K562 (cell line): ENCODE measurements at regions not wholly inside any gene's neighbourhood (a gene's known extent, or its start where the extent isn't known, plus 50 kb on each side); places are given as distances from the start of the nearest gene placed in this dataset.

Source experiments
- BRF2 ChIP-seq: IDR thresholded peaks from 3 replicates; pipeline ENCODE4 v1.6.1; 2011; ENCODE audit warnings: borderline replicate concordance, mild to moderate bottlenecking; ENCODE audit not compliant: insufficient read length, insufficient read depth
- CBFA2T2 ChIP-seq: fragments of 450-650 bp; conservative IDR thresholded peaks from 2 replicates; pipeline ENCODE4 v1.6.1; 2017; ENCODE audit warnings: mild to moderate bottlenecking
- CHD2 ChIP-seq: IDR thresholded peaks from 2 replicates; pipeline ENCODE4 v1.6.1; 2011; ENCODE audit warnings: low read depth, low read length
- CTCF ChIP-seq, 3 experiments: IDR thresholded peaks in 2 of 3; conservative IDR thresholded peaks in 1 of 3; 2 replicates each; pipeline ENCODE4 v1.5.1; 2011 to 2012; ENCODE audit warnings: low read length in 3 of 3, mild to moderate bottlenecking in 3 of 3, control low read depth in 2 of 3, improper control_type of control experiment in 1 of 3, inconsistent platforms in 1 of 3, low read depth in 1 of 3, mixed read lengths in 1 of 3, moderate library complexity in 1 of 3; ENCODE audit not compliant: insufficient read depth in 2 of 3
- ETV1 ChIP-seq: fragments of 450-650 bp; conservative IDR thresholded peaks from 2 replicates; pipeline ENCODE4 v1.6.1; 2016; ENCODE audit warnings: missing genetic modification characterization, control low read depth, low read depth, missing compliant biosample characterization
- HIVEP1 ChIP-seq: fragments of 250-450 bp; sonication (Bioruptor Pico); IDR thresholded peaks from 2 replicates; pipeline ENCODE4 v1.4.0; 2020; ENCODE audit warnings: mild to moderate bottlenecking
- KDM2B ChIP-seq: fragments of 250-450 bp; sonication (Bioruptor Pico); IDR thresholded peaks from 2 replicates; pipeline ENCODE4 v1.8.0; 2021; ENCODE audit warnings: mild to moderate bottlenecking, moderate library complexity
- MCM3 ChIP-seq: fragments of 450-650 bp; IDR thresholded peaks from 2 replicates; pipeline ENCODE4 v1.6.1; 2016
- RFX5 ChIP-seq: IDR thresholded peaks from 2 replicates; pipeline ENCODE4 v1.6.1; 2011; ENCODE audit warnings: low read depth, mild to moderate bottlenecking, improper control_type of control experiment, low read length
- SIX5 ChIP-seq, 2 experiments: IDR thresholded peaks; 2 replicates each; pipeline ENCODE4 v1.6.1; 2011; ENCODE audit warnings: low read length in 2 of 2, borderline replicate concordance in 1 of 2, low read depth in 1 of 2, mild to moderate bottlenecking in 1 of 2, moderate library complexity in 1 of 2; ENCODE audit not compliant: insufficient read depth in 1 of 2
- TBL1XR1 ChIP-seq, 2 experiments: IDR thresholded peaks; 2 replicates each; pipeline ENCODE4 v1.6.1; 2012; ENCODE audit warnings: improper control_type of control experiment in 2 of 2, low read length in 2 of 2, mild to moderate bottlenecking in 1 of 2
- ZNF143 ChIP-seq: sonication (generic); formaldehyde crosslinking; IDR thresholded peaks from 2 replicates; pipeline ENCODE4 v1.9.0; 2022; ENCODE audit warnings: mild to moderate bottlenecking, missing genetic modification reagents

- no peak for TF ChIP-seq MCM3
- no peak for TF ChIP-seq KDM2B (CRISPR knock-in tag)
- no peak for TF ChIP-seq SIX5 (IDR thresholded peaks at IDR 0.05; ENCODE audit: borderline replicate concordance in 1 of 2, insufficient read depth in 1 of 2, low read depth in 1 of 2, low read length in 2 of 2)
- TF ChIP-seq CBFA2T2, result no peak
- TF ChIP-seq ZNF143, result no peak
- no peak for TF ChIP-seq CTCF (IDR thresholded peaks at IDR 0.05 in 2 of 3, conservative IDR thresholded peaks at IDR 0.05 in 1 of 3; ENCODE audit: insufficient read depth in 2 of 3, low read depth in 1 of 3, low read length in 3 of 3)
- TF ChIP-seq CHD2, result no peak
- no peak for TF ChIP-seq RFX5
- no peak for TF ChIP-seq BRF2
- no peak for TF ChIP-seq TBL1XR1 (IDR thresholded peaks at IDR 0.05; ENCODE audit: low read length in 2 of 2)
- TF ChIP-seq ETV1 (tag), result no peak
- TF ChIP-seq HIVEP1 (CRISPR knock-in tag), result no peak
Observed at GRCh38 chr2:236395067-236395466, 130.9 kb upstream of the ASB18 start.
